ENCODE measurements at regions not wholly inside any gene's neighbourhood (a gene's known extent, or its start where the extent isn't known, plus 50 kb on each side); places are given as distances from the start of the nearest gene placed in this dataset.
"Not testable (repeated sequence)": the region's sequence is repeated elsewhere in the genome, so short reads cannot be mapped to it uniquely, and the experiment has no call there.

DNA sequence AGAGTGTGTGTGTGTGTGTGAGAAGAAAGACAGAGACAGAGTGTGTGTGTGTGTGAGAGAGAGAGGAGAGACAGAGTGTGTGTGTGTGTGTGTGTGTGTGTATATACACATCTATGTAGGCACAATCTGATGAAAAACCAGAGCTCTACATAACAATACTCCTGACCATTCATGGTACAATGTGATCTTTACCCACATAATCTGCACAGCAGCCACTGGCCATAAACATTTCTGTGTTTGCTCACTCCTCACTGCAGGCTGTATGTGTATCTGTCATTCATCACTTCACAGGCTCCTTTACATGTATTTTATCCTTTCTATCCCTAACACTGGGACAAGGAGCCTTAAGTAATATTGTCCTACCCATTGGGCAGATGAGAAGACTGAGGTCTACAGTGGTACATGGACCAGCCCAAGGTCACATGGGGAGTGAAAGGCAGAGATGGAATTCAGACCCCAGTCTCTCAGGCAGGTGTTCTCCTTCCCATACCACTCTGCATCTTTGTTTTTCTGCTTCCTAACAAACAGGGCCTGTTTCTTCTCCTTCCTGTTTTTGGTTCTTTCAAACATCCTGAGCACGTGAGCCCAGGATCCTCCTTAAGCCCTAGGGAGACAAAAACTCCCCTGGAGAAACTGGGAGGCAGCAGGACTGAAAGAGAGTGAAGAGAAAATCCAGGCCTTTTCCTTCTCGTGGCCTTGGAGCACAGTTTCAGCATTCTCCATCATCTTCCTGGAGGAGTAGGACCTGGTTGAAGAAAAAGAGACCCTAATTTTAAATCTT, 201.7 kb upstream of the MSX2 start:
- DNase-seq (ENCODE audit: low read depth) = no peak

DNA sequence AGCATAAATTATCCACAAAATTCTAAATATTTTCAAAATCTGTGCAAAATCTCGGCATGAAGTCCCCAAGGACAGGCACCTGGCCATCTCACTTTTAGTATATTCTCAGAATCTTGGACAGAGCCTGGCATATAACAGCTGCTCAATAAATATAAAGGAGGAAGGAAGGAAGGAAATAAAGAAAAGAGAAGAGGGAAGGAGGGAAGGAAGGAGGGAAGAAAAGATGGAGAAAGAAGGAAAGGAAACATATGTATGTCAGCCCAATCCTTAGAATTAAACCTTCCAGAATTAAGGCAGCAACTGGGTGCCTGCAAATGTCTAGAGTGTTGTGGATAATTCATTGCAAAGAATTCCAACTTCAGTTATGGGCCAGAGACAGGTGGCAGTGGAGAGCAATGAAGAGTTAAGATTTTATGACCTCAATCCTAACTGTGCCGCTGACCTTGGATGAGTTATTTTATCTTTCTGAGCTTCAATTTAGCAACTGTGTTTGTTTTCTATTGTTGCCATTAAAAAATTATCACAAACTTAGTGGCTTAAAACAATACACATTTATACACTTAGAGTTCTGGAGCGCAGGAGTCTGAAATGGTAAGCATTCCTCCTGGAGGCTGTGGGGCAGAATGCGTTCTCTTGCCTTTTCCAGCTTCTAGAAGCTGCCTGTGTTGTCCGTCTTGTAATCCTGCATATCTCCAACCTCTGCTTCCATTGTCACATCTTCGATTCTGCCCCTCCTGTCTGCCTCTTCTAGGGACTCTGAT, 200.9 kb upstream of the MSX2 start:
- no peak for DNase-seq (ENCODE audit: low read depth)

DNA sequence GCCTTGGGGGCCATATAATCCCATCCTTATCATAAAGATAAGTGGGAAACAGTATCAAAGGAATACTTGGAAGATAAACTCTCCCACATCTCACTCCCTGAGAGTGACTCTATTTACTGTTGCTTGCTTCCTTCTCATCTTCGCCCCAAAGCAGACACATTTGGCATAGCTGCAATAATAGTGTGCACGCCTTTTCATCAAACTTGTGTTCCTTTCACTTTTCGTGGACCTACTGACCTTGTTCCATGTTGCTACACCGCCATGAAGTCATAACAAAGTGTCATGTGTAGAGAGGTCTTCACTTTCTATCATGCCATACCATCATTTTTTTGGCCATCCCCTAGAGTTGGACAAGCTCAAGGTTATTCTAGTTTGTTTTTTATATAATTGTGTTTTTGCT, 200.0 kb upstream of the MSX2 start:
- DNase-seq (ENCODE audit: low read depth) = no peak

DNA sequence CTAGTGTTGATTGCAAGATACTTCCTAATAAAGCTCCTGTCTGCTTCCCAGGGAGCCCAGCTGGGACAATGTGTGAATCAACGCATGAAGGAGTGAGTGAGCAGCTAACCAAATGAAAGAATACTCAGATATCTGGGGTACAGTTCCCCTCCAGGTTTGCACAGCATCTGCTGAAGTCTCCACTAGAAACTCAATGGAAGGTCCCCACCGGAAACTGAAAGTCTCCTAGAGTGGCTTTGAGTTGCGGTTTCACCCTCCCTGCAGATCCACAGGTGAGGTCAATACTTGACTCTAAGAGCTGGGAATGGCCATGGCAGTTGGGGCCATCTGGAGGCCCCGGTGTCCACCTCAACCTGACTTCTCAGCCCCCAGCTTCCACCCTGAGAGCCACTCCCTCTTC, 198.2 kb upstream of the MSX2 start:
- DNase-seq (ENCODE audit: low read depth) = no peak

DNA sequence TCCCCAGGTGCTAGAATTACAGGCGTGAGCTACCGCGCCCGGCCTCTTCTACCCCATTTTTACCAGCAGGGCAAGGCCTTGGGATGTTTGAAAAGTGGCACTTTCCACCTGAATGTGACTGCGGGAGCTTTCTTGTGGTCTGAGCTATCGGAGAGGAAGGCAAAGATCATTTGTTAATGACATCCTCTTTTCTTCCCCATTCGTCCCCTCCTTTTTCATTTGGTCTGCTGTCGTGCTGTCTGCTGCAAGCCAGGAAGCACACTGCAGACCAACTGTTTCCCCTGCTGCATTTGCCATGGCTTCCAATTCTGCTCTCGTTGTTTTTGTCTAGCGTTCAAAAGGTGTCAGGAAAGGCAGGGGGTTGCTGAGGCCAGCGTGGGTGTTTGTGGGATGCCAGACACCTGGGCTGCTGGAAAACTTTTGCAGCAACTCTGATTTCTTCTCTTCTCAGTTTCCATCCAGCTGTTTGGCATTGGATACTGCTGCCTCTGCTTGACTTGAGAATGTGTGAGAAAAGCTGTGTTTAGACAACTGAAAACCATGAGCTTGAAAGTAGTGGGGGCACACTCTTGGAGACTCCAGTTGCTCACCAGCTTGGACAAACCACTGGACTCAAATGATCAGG, 196.4 kb upstream of the MSX2 start:
- no peak for DNase-seq (ENCODE audit: low read depth)

DNA sequence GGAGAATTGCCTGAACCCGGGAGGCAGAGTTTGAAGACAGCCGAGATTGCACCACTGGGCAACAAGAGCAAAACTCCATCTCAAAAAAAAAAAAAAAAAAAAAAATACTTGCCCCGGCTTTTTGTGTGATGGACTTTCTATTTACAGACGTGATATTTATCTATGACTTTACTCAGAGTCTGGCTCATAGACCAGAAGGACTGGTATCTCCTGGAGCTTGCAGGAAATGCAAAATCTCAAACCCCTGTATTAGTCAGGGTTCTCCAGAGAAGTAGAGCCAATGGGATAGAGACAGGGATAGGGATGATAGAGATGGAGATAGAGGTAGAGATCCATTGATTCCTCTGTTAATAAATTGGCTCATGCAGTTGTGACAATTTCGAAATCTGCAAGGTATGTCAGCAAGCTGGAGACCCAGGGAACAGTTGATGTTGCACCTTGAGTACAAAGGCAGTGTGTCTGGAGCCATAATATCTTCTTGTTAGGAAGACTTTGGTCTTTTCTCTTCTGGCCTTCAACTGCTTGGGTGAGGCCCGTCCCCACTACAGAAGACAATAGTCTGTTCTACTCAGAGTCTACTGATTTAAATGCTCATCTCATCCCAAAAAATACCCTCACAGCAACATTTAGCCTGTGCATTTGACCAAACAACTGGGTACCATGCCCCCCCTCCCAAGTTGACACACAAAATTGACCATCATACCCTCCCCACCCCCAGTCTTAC, 195.4 kb upstream of the MSX2 start:
- no peak for DNase-seq (ENCODE audit: low read depth)

DNA sequence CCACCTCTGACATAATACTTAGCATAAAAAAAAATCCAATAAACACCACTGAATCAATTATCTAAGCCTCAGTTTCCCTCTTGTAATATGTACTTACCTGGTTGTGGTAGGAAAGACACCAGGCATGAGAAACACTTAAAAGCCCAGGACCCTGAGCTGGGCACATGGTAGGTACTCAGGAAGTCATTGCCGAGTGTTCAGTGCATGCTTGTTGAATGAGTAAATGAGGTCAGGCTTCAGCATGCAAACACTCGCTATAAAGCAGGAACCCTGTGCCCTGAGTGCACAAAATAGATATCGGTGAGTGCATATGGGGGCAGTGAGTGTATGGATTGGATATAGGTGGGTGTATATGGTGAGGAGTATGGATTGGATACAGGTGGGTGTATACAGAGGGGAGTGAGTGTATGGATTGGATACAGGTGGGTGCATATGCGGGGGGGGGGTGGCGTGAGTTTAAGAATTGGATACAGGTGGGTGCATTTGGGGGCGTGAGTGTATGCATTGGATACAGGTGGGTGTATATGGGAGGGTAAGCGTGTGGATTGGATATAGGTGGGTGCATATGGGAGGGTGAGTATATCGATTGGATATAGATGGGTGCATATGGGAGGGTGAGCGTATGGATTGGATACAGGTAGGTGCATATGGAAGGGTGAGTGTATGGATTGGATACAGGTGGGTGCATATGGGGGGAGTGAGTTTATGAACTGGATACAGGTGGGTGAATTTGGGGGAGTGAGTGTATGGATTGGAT, 194.3 kb upstream of the MSX2 start:
- no peak for DNase-seq (ENCODE audit: low read depth)

DNA sequence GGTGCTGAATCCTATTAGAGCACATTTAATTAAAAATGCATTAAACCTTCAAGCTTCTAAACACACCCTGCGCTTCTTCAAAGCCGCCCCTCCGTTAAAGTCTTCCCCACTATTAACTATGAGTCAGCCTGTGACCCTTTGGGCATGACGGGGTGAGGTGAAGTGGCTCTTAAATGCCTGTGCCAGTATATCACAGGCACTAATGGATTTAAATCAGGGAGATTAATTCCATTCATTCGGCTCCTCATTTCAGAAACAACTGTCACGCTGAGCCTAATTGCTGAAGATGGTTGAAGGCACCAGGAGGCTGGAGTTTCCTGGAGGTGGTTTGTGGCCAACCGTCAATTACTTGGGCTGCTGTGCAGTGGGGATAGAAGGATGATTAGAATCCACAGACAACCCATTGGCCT, 192.6 kb upstream of the MSX2 start:
- DNase-seq (ENCODE audit: low read depth) = no peak

DNA sequence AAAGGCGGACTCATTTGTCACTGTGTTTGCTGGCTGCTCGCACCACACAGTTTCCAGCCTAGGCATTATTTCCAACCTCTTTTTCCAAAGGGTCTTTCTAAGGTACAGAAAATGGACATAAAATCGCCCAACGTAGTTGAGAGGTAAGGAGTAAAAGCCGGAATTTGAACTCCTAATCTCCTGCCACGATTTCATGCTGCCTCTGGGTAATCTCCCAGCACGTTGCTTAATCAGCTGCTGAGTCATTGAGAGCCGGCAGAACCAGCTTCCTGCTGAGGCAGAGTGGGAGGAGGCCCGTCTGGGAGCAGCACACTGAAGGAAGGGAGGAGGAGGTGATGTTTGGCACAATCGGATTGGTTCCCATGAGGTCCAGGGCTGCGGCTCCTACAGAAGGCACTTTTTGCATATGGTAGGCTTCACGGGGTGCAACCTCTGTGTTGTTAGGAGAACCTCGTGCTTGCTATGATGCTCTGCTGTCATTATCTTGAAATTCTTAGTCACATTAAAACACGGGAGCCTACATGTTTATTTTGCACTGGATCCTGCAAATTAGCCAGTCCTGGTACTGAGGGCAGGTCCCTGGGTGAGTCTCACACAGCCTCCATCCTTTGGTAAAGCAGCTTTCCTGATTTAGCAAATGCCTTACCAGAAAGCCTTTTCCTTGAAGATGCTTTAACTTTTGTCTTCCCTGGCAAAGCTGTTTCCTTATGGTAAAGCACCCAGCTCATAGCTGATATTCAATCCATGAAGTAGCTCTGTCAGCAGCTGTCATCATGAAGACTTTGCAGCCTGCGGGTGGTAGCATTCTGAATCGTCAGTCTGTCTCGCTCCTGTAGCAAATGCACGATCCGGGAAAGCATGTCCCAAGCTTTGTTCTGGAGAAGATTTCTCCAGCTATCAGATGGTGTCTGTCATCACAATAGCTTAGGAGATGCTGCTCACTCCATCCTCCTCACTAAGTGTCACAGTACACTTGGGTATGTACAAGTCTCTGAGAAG, 191.6 kb upstream of the MSX2 start:
- no peak for DNase-seq (ENCODE audit: low read depth)

DNA sequence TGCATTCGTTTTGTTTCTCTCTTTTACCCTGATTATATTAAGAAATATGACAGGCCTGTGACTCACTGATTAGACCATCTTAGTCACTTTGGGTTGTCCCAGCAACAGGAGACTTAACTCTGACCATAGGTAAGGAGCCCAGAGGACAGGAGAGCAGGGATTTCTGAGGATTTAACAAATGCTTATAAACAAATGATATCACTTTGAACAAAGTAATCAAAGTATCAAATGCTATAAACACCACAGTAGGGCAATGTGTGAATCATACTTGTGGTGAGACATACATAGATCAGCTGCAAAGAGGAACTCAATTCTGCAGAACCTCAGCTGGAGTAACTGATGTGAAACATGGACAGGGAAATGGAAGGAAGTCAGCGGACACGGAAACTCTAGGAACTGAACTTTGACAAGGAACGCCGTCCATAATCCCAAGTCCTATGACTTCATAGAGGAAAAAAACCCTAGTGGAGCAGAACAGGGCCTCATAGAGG, 190.6 kb upstream of the MSX2 start:
- no peak for DNase-seq (ENCODE audit: low read depth)

DNA sequence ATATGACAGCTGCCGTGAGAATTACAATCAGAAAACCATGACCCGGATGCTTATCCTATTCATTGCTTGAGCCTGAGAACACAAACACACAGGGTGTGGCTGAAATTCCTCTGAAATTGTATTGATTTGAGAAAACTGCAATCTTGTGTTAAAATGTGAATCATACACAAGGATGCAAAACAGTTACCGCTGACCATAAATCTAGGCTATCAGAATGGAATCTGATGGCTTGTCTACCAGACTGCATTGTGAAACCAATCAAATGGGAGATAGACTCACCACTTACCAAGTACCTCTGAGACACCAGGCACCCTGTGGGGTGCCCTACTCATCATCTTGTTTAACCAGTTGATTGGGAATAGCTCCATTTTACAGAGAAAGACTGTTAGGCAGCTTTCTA, 188.7 kb upstream of the MSX2 start:
- no peak for DNase-seq (ENCODE audit: low read depth)

DNA sequence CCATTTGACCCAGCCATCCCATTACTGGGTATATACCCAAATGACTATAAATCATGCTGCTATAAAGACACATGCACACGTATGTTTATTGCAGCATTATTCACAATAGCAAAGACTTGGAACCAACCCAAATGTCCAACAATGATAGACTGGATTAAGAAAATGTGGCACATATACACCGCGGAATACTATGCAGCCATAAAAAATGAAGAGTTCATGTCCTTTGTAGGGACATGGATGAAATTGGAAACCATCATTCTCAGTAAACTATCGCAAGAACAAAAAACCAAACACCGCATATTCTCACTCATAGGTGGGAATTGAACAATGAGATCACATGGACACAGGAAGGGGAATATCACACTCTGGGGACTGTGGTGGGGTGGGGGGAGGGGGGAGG, 184.6 kb upstream of the MSX2 start:
- DNase-seq (ENCODE audit: low read depth) = not testable (repeated sequence)

DNA sequence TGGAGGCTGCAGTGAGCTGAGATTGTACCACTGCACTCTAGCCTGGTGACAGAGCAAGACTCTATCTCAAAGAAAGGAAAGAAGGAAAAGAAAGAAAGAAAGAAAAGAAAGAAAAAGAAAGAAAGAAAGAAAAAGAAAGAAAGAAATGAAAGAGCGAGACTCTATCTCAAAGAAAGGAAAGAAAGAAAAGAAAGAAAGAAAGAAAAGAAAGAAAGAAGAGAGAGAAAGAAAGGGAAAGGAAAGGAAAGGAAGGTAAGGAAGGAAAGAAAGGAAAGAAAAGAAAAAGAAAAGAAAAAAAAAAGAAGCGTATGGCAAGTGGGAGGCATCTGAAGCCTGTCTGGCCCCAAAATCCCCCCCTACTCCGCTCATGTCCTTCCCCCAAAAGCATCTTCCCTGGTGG, 182.3 kb upstream of the MSX2 start:
- no peak for DNase-seq (ENCODE audit: low read depth)

DNA sequence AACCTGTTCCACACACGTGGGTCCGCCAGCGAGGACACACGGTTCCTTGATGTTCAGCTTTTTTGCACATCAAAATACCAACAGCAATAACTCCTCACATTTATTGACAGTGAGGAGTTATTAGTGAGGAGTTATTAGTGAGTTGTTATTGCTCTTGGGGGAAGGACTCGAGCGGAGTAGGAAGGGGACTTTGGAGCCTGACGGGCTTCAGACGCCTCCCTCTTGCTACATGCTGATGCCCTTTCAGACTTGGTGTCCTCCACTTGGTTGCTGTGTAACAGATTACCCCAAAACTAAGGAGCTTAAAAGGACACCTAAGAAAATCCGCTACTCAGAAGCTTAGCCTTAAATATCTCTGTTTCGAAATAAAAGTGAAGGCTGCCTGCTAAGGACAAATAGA, 181.9 kb upstream of the MSX2 start:
- DNase-seq (ENCODE audit: low read depth) = no peak

DNA sequence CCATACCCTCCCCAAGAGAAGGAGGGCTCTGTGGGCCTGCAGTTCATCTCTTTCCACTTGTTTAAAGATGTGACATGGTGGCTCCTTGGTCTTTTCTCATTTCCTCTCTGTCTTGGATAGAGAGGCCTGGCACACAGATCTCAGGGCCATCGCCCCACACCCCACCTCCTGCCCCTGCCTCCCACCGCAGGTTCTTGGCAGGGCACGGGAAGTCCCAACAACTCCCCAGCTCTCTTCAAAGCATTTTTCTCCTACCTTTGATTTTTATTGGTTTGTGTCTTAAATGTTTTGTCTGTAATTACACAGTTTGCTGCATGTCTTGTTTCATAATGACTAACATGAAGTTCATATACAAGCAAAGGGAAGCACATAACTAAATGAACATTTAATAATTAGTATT, 178.5 kb upstream of the MSX2 start:
- DNase-seq (ENCODE audit: low read depth) = no peak

DNA sequence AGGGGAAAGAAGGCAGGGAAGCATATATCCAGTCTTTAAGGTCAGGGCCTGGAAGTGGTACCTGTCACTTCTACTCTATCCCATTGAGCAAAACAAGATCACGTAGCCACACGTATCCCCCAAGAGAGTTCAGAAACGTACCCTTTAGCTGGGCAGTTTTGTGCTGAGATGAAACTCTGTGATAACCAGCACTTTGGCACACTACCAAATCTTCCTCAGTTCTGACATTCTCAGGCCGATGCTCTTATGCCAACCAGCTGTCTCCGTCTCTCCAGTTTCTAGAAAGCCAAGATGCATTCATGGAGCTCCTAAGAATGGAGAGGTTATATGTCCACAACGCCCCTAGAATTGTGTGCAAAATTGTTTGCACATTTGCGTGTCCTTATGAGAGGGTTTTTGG, 176.6 kb upstream of the MSX2 start:
- no peak for DNase-seq (ENCODE audit: low read depth)

DNA sequence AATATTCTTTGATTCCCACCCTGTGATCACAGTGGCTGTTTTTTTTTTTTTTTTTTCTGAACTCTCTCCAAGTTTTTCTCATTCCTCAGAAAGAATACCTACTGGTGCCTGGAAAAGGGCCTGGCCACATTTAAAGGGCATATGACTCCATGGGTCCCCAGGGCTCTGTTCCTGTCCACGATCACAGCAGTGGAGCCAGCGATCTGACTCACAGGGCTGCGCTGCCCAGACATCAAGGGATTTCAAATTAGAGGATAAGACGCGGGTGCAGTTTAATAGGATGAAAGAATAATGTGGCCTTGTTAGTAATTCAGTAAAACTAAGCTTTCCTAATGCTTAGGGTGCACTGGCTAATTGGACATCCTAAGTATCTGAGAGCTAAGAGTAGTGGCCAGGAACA, 175.1 kb upstream of the MSX2 start:
- DNase-seq (ENCODE audit: low read depth) = no peak

DNA sequence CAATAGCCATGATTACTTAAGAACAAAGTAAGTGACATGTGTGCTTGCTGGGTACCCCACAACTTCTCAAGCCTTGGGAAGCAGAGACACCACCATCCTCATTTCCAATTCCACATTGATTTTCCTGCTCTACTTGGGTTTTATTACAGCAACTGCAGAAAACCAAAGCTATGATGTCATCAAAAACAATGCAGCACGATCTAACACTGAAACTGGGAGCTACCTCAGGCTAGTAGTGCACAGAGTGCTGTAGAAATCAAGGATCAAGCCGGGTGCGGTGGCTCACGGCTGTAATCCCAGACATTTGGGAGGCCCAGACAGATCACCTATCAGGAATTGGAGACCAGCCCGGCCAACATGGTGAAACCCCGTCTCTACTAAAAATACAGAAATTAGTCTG, 174.4 kb upstream of the MSX2 start:
- DNase-seq (ENCODE audit: low read depth) = no peak

DNA sequence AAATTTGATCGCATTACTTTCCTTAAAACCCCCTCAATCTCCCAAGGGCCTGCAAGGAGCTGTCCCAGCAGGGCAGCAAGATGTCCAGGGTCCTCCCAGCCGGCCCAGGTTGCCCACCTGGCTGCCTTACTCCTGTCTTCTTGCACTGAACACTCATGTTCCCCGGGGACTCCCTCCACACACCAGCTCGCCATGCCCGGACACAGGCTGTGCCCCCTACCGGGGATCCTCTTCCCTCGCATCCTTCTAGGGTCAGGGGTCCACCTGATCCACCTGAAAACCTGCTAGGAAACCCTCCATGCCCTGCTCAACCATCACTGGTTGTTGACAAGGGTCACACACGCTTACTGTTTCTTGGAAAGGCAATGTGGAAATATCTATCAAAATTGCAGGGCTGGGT, 172.0 kb upstream of the MSX2 start:
- DNase-seq (ENCODE audit: low read depth) = no peak

DNA sequence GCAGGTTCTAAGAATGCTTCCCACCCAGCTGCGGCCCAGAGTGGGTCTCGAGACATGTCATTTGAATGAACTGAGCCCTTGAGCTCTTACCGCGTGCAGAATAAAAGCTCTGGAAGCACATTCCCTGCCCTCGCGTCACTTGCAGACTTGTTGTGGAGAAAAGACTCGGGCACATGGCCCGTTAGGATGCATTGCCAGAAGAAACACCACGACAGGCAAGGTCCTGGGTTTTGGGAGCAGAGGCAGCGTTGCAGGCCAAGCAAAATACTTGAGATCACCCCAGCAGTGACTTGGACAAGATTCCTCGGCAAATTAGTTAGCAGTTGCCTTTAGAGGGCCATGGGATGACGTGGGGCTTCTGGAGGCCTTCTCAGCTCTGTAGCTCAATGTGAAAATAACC, 170.8 kb upstream of the MSX2 start:
- DNase-seq (ENCODE audit: low read depth) = no peak

Data from stimulated activated CD4-positive, alpha-beta T cell treated with anti-CD3 and anti-CD28 coated beads, Interleukin-2, amount 100 ng/mL, for 4 hours (primary cell).